NAMALWA (cell line): ENCODE measurements at regions not wholly inside any gene's neighbourhood (a gene's known extent, or its start where the extent isn't known, plus 50 kb on each side); places are given as distances from the start of the nearest gene placed in this dataset.

Source experiments
- DNase-seq: peaks from one replicate; pipeline ENCODE4 v3.0.0-alpha.2; 2015; ENCODE audit warnings: low spot score

GRCh38 chr1:30419831-30420230 lies 303.6 kb downstream of the MATN1 start:
- no peak for DNase-seq

DNA sequence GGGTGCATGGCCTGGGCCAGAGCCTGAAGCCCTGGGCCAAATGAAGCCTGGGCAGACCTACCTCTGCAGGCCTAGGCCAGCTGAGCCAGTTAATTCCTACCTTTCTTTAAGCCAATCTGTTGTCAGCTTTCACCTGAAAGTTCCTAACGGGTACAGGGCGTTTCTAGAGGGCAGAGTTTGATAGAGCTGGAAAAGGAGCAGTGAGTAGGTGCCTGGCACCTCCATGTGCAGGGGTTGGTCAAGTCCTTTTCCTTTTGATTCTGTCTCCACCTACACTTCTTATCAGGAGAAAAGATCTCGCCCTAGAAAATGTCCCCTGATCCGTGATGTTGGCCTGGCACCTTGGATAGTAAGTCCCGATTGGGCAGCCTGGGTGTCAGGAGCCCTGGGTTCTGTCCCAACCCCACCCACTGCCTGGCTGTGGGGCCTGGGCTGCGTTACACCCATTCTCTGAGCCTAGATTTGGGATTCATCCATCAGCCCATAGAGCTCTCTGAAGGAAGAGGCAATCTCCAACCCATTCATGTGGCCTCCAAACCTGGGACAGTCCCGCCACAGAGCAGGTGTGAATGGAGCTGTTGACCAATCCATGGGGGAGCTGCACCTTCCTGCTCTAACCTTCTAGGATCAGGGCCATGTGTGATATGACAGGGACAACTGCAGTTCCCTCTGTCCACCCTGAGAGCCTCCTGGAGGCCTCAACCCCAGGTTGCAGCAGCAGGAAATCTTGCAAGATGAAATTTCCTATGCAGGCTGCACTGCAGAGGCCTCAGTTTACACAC lies 304.3 kb downstream of the MATN1 start:
- DNase-seq, result no peak

DNA sequence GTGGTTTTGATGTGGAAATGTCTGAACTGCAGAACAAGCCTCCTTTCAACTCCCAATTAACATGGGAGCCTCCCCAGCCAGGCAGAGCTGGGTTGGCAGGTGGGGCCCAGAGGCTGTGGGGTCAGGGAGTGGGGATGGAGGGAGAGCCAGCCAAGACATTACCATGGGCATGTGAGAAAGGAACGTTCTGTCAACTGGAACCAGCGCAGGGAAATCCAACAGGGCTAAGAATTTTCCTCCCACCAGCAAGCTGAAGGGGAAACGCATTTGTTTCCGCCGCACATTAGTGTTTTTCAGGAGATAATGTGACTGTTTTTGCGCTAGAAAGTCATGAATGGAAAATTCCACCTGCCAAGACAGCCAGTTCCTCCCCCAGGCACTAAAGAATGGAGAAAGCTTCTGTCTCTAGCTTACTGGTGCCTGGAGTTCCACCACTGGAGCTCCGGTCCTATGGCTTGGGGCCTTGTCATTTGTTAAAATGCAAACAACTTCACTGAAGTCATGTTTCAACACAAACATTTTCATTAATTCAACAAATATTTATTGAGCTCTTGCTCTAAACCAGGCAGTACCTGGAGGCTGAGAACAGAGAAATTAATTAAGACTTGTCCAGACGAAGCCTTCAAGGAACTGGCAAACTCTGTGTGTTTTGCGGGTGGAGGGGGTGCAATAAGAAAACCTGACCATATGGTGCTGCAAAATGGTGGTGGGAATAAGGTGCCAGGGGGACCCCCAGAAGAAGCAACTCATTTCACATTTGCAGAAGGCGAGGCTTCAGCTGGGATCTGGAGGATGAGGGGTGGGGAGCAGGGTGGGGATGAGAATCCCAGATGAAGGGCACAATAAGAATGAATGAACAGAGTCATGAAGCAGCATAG lies 305.1 kb downstream of the MATN1 start:
- no peak for DNase-seq

GRCh38 chr1:30417701-30418046 lies 305.7 kb downstream of the MATN1 start:
- no peak for DNase-seq

- DNase-seq, result no peak
These were observed 306.2 kb downstream of the MATN1 start for GRCh38 chr1:30417001-30417700.

- DNase-seq, result no peak
These were observed 307.1 kb downstream of the MATN1 start for GRCh38 chr1:30416221-30416820.

- DNase-seq, result no peak
These were observed 308.0 kb downstream of the MATN1 start for GRCh38 chr1:30415171-30415940.

DNA sequence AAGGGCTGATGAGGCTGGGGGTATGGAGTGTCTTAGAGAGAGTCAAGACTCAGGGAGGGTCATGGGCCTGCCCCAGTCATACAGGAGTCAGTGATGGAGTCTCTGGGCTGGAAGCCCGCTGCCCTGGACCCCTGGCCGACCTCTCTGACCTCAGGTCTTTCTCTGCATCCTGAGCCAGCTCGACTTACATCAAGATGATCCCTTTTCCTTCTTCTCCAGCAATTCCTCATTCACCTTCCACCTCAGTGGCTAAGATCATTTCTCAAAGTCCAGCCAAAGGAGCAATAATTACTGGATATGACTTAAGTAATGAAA lies 308.6 kb downstream of the MATN1 start:
- DNase-seq, result no peak

GRCh38 chr1:30414086-30414850 lies 309.1 kb downstream of the MATN1 start:
- no peak for DNase-seq

DNA sequence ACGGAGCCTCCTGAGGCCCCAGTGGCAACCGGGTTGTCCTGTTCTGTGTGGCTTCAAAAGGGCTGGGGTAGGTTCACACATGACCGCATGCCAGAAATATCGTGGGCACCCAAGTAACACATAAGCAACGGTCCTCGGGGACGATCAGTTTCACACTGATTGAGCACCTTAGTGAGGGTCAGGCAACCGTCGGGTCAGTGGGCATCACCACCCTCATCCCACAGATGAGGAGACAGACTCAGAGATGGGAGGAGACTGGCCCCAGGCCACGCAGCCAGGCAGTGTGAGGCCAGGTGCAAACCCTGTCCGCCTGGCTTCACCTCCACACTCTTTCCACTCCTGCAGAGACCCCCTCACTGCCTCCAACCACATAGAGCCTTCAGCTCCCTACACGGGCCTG lies 309.8 kb downstream of the MATN1 start:
- no peak for DNase-seq

DNA sequence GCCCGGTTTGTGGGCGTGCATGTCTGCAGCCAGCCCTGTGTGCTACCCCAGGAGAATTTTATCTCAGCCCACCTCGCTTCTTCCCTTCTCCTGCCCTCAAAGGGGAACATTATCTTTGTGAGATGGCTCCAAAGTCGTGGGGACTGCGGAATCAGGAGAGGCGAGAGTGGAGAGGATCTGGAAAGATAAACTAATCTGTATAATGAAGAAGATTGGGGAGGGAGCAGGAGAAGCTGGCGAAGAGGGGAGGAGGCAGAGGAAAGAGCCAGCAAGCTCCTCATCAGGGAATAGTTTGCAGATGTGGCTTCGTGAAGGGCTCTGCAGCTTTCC lies 310.3 kb downstream of the MATN1 start:
- DNase-seq, result no peak

DNA sequence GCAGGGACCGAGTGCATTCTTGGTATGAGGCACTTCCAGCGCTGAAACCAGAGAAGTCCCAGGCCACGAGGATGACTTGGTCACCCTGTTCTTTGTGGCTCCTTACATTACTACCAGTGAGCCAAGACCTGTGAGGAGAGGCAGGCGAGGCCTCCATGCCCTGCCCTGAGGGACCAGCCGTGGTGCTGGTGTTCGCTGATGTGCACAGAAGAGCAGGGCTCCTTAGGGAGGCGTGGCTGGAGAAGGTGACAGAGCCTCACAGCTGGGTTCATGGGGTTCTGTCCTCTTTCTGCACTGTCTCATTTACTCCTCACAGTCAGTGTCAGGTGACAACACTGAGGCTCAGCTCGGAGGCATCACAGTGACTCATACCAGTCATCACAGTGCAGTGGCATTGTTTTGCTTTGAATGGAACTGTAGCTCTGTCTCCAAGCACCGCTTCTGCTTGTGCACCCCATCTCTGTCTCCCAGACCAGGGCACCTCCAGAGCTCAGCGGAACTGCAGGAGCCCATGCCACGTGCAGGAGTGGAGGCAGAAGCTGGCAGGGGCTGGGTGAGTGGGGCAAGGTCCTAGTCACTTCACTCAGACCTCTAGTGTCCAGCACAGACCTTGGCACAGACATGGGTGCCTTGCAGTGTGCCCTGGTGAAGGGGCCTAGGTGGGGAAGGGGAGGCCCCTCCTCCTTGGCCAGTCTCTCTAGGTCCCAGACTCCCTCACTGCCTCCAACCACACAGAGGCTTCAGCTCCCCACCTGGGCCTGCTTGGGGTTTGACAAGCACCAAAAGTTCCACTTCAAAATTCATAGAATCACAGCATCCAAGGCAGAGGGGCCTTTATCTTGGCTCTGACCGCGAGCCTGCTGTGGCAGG lies 310.9 kb downstream of the MATN1 start:
- DNase-seq, result no peak

DNA sequence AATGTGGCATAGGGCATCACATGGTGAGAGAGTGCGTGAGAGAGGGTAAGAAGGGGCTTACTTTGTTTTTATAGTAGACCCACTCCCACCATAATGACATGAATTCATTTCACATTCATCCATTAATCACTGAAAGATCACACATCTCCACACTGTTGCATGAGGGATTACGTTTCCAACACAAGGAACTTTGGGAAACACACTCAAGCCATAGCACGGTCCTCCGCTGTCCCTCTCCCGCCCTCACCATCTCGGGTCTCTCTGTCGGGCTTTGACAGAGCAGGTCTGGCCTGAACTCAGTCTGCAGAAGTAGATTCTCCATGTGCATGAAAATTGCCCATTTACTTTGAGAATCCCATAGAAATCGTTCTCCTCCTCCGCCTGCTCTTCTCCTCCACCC lies 312.2 kb downstream of the MATN1 start:
- no peak for DNase-seq

GRCh38 chr1:30410153-30410851 lies 313.1 kb downstream of the MATN1 start:
- DNase-seq, result no peak

- DNase-seq, result no peak
These were observed 313.8 kb downstream of the MATN1 start for GRCh38 chr1:30409476-30410152.

DNA sequence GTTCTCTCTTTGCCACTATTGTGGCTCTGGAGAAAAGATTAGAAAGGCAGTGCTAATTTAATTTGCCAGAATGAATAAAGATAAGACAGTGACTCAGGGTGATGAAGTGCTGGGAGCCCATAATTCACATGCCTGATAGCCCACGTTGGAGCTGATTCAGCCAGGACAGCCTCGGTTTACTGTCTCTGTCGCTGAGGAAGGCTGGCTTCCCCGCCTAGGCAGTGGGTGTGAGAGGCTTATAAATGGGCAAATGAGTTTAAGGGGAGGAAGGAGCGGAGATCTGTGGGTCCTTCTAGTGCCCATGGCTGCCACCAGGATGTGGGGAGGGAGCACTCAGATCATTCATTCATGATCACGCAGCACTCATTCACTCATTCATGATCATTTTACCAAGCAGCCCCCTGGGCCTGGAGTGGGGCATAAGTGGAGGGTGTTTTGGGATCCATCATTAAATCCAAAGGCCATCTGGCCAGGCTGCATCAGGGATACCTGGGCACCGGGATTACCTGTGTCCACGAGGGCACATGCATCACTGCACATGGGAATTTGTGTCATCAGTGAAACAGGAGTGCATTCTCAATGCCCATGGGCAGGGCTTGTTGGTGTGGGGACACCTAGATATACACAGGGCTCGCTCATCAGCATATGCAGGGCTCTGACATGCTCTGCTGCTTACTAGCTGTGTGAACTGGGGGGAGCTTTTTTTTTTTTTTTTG lies 315.4 kb downstream of the MATN1 start:
- no peak for DNase-seq

DNA sequence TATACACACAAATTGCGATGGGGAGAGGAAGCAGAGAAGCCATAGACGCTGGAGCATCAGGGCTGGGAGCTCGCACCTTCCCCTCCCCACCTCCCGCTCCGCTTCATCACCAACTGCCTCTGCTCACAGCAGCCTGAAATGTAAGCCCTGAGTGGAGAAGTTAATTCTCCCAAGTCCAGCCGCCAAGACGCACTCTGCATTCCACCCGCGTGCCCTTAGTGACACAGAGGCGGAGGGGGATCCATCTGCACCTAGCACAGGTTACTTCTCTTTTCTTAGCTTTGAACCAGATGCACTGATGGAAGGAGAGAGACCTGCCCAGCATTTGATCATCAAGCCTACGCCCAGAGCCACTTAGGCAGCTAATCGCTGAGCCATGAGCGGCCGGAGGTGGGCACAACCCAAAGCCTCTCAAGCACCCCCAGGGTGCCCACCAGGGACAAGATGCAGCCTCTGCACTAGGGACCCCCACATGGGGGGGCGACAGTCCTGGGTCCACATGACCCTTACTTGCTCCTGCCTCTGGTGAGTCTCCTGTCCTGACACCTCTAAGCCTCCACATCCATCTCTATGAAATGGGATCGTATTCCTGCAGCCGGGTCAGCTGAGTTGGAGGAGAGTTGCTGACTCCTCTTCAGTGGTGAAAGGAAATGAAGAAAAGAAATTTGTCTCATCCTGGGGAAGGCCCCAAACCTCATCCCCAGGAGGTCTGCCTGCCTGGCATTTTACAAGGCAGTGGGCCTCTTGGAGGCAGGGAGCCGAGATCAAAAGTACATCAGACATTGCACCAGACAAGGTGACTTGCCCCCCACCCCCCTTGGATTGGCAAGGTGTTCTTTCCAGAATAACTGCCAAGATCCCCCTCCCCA lies 316.2 kb downstream of the MATN1 start:
- no peak for DNase-seq
